ENCODE measurements at regions not wholly inside any gene's neighbourhood (a gene's known extent, or its start where the extent isn't known, plus 50 kb on each side); places are given as distances from the start of the nearest gene placed in this dataset.

GRCh38 chr18:40824291-40824690 lies 1130.7 kb upstream of the PIK3C3 start:
- no peak for DNase-seq (ENCODE audit: low read depth, low spot score)

DNA sequence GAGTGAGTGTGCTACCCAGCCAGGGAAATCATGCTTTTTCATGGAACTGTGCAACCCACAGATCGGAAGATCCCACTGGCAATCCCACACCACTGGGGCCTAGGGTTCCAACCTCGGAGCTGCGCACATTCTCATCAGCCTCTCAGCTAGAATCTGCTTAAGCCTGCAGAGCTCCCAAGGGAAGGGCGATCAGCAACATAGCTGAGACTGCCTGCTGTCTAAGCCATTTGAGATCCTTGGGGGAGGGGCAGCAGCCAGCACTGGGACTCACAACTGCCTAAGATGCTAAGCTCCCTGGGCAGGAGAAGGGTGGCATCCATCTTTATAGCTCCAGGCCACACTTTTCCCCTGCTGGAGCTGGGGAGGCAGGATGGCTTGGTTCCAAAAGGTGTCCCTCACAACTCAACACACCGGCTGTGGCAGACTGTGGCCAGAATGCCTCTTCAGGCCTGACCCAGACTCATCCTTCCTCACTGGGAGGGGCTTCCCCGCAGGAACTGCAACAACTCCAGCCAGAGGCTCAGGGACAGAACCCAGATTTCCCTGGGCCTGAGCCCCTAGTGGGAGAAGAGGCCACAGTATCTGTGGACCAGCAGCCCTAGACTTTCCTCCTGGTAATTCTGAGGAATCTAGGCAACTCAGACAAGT lies 1133.3 kb upstream of the PIK3C3 start:
- no peak for DNase-seq (ENCODE audit: low read depth, low spot score)

DNA sequence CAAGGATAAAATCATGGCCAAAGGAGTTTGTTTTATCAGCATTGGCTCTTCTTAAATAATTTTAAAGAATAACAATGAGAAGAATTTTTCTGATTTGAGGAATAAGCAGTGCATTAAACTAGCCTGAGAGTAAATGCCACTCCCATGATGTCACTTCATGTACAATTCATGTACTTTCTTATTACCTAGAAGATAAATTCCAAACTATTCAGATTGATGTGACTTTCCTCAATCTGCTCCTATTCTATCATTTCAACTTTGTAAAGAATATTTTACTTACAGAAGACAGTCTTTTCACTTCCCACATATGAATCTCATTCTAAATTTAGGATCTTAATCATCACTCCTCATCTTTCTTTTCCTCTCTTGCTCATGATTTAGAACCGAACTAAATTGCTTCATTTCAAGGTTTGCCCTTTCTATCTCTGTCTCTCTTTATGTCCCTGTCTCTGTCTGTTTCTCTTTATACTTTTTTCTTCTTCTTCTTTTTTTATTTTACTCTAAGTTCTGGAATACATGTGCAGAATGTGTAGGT lies 1142.0 kb upstream of the PIK3C3 start:
- no peak for DNase-seq (ENCODE audit: low read depth, low spot score)

GRCh38 chr18:40810372-40810771 lies 1144.7 kb upstream of the PIK3C3 start:
- no peak for DNase-seq (ENCODE audit: low read depth, low spot score)

DNA sequence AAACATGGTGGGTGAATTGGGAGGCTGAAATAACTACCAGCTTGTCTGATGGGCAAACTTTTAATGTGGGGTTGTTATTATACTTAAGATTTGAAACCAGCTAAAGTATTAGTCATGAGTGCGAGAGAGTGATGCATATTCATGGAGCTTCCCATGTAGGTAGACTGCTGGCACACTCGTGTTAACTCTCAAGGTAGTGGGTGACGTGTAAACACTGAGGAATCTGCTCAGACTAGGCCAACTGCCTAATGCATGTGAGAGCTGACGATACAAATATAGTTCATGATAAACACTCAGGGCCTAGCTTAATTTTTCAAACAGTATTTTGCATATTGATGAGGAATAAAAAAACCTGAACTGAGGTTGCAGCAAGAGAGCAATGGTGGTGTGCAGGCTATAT lies 1165.7 kb upstream of the PIK3C3 start:
- DNase-seq (ENCODE audit: low read depth, low spot score), result no peak

GRCh38 chr18:40782453-40783130 lies 1172.4 kb upstream of the PIK3C3 start:
- no peak for DNase-seq (ENCODE audit: low read depth, low spot score)

GRCh38 chr18:40769786-40770185 lies 1185.2 kb upstream of the PIK3C3 start:
- DNase-seq (ENCODE audit: low read depth, low spot score), result no peak

GRCh38 chr18:40760251-40760650 lies 1194.8 kb upstream of the PIK3C3 start:
- DNase-seq (ENCODE audit: low read depth, low spot score), result no peak

DNA sequence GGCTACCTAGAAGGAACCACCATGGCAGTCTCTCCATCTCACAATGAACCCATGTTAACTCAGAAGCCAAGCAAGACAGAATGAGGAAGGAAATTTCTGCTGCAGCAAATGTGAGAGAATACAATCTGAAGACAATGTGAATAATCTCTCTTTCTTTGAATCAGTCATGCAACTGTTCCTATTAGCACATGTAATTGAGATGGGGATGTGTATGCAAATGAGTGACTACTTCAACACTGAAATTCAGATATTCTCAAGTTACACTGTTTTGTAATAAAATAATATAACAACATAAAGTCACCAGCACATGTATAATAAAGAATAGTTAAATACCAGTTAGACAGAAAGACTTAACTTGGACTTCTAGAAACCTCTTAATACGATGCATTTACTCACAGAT lies 1200.6 kb upstream of the PIK3C3 start:
- DNase-seq (ENCODE audit: low read depth, low spot score), result no peak

- DNase-seq (ENCODE audit: low read depth, low spot score), result no peak
These were observed 1202.7 kb upstream of the PIK3C3 start for GRCh38 chr18:40752316-40752715.

GRCh38 chr18:40751186-40751585 lies 1203.8 kb upstream of the PIK3C3 start:
- no peak for DNase-seq (ENCODE audit: low read depth, low spot score)

- no peak for DNase-seq (ENCODE audit: low read depth, low spot score)
These were observed 1216.0 kb upstream of the PIK3C3 start for GRCh38 chr18:40739029-40739428.

GRCh38 chr18:40738321-40738880 lies 1216.6 kb upstream of the PIK3C3 start:
- no peak for DNase-seq (ENCODE audit: low read depth, low spot score)

GRCh38 chr18:40708726-40709125 lies 1246.3 kb upstream of the PIK3C3 start:
- DNase-seq (ENCODE audit: low read depth, low spot score), result no peak

DNA sequence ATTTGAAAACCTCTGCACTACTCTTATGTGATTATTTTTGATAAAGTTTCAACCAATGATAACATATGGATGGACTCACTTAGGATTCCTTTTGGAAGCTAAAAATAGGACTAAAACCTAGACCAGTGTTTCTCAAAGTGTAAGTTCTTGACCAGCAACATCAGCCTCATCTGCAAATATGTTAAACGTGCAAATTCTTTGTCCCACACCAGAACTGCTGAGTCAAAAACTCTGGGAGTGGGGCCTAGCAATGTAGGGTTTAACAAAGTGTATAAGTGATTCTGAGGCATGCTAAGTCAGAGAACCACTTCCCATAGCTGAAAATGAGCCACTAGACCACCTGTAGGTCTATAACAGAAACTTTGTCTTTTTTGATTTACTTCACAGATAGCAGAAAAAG lies 1247.2 kb upstream of the PIK3C3 start:
- DNase-seq (ENCODE audit: low read depth, low spot score), result no peak

- DNase-seq (ENCODE audit: low read depth, low spot score), result no peak
These were observed 1256.9 kb upstream of the PIK3C3 start for GRCh38 chr18:40698129-40698528.

DNA sequence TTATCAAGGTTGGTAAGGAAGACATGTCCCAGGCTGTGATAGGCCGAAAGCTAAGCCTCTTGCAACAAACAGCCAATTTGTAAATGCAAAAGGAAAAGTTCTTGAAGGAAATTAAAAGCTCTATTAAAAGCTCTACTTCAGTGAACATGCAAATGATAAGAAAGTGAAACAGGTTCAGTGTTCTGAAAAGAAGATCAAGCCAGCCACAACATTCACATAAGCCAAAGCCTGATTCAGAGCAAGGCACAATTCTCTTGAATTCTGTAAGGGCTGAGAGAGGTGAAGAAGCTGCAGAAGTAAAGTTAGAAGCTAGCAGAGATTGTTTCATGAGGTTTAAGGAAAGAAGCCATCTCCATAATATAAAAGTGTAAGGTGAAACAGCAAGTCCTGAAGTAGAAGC lies 1259.5 kb upstream of the PIK3C3 start:
- DNase-seq (ENCODE audit: low read depth, low spot score), result no peak

GRCh38 chr18:40692871-40693270 lies 1262.2 kb upstream of the PIK3C3 start:
- DNase-seq (ENCODE audit: low read depth, low spot score), result no peak

DNA sequence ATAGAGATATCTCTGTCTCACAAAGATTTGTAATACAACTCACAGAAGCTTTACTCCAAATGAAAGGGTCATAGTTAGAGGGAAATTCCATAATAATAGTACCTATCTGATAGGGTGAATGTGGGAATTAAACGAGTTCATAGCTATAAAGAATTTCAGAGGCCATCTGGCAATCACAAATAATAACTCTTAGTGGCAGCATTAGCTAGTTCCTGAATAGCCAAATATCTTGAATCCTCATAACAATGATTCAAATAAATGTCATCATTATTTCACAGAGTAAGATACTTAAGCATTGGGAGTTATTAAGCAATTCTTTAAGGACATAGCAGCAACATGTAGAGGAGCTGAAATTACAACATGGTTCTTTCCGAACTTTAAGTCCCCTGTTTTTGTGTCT lies 1265.0 kb upstream of the PIK3C3 start:
- no peak for DNase-seq (ENCODE audit: low read depth, low spot score)

DNA sequence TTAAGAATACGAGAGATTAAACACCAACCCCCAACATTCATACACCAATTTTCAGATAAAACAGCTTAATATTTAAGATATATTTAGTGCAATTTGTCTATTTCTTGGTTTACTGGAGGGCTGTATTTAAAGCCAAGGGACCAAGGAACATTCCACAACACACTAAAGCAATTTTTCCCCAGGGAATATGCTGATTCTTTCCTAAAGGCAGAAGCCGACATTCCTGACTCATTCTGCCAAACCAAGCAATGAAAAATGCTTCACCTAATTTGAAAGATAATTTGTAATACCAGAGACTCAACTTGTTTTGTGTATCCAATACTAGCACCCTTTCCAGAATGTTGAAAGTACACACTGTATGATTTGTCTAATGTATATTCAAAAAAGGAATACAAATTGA lies 1267.6 kb upstream of the PIK3C3 start:
- DNase-seq (ENCODE audit: low read depth, low spot score), result no peak

DNA sequence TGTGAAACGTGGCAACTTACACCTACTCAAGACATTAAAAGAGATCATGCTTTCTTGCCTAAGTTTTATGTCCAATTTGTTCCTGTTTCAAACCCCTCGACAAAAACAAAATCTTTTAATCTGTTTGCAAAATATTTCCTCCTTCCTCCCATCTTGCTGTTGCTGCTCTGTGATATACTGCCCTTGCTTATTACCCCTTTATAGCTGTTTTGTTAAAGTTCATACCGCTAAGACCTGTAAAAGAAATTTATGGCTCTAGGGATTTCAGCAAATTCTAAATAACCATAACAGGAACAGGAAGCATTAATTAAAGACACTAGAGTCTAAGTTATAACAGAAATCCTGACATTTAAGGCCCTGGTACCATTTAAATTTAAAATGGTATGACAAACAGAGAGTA lies 1268.2 kb upstream of the PIK3C3 start:
- no peak for DNase-seq (ENCODE audit: low read depth, low spot score)

DNA sequence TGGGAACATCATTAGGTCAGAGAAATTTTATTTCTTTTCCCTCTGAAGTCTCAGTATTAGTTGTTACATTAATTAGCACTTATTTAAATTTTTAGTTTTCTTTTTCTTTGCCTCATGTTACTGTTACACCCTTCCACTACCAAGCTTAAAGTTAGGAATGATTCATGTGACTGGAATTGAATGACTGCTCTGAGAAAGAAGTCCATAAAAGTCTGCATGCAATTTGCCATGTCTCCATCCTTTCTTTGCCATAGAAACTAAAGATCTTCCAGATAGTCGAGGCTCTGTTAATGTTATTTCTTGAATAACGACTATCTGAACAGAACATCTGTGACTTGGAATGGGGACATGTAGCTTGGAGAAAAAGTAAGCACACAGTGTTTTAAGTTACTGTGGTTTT lies 1269.8 kb upstream of the PIK3C3 start:
- DNase-seq (ENCODE audit: low read depth, low spot score), result no peak

- no peak for DNase-seq (ENCODE audit: low read depth, low spot score)
These were observed 1276.7 kb upstream of the PIK3C3 start for GRCh38 chr18:40678318-40678717.

All from smooth muscle cell of the brain vasculature (primary cell).